ENCODE measurements at regions not wholly inside any gene's neighbourhood (a gene's known extent, or its start where the extent isn't known, plus 50 kb on each side); places are given as distances from the start of the nearest gene placed in this dataset.

- TF ChIP-seq POLR2A (IDR thresholded peaks at IDR 0.05) (no peak), CTCF (IDR thresholded peaks at IDR 0.05 in 8 of 11, conservative IDR thresholded peaks at IDR 0.05 in 3 of 11) (no peak), POLR2AphosphoS5 (IDR thresholded peaks at IDR 0.05) (no peak)
Measured at GRCh38 chr2:15776992-15777702, 163.2 kb upstream of the MYCN start.

Data from spleen (tissue), 7 donors.